G401 (cell line): ENCODE measurements at regions not wholly inside any gene's neighbourhood (a gene's known extent, or its start where the extent isn't known, plus 50 kb on each side); places are given as distances from the start of the nearest gene placed in this dataset.
"Not testable (repeated sequence)": the region's sequence is repeated elsewhere in the genome, so short reads cannot be mapped to it uniquely, and the experiment has no call there.

Experiments
- DNase-seq: peaks from one replicate; pipeline ENCODE4 v3.0.0-alpha.2; 2015; ENCODE audit warnings: low spot score
- in situ Hi-C: cut with HindIII; loops from 2 replicates; pipeline ENCODE4 v1.10.0; 2016; ENCODE audit warnings: low sequenced_read_pairs, mixed read lengths

DNA sequence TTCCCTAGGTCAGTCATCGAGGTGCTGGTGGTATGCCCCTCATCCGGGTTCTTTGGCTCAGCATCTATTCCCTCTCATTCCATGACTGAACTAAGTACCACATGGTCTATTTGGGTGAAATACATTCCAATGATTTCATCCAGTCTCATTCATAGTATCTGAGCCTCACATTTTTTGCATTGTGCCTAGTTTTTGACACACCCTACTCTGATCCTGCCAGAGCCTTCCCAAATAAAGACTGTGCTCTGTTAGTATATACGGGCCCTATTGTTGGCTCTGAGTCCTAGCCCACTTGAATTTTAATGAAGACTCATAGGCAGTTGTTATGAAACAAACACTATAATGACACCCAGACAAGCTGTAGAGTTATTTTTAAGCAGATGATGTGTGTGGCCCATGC, 740.7 kb downstream of the CETN3 start:
- in situ Hi-C loops = no loop called here
- DNase-seq = no peak

DNA sequence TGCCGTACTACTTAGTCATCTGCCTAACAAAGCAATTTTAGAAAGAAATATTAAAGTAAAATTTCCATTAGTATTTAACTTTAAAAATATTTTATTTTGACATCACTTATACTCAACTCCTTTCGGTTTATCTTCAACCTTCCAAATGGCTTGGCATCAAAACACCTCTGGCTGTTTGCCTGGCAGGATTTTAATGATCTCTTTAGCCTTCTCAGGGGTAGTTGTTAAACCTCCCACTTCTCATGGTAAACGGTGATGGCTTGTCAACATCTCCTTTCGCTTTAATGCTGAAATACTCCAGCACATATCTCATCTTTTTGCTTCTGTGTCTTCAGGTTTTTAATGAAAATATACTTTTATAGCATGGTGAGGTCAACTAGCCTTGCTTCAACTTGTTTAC, 747.1 kb downstream of the CETN3 start:
- no peak for DNase-seq
- in situ Hi-C loops = no loop called here

DNA sequence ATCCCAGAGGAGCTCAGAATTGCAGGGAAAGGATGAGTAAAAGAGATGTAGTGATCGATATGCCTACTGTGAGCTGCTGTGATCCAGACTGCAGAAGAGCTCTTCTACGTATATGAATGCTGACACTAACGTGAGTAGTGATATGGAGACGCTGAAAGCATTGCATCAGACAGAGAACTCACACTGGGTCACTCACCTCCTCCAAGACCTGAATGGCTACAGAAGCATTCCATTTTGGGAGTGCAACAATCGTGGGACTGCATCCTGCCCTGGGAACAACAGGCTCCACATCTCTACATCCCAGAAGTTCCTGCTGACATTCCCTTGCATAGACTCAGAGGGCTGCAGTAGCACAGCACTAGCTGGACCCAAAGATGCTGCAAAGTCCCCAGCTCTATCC, 755.9 kb upstream of the MEF2C start:
- in situ Hi-C loops = no loop called here
- no peak for DNase-seq

DNA sequence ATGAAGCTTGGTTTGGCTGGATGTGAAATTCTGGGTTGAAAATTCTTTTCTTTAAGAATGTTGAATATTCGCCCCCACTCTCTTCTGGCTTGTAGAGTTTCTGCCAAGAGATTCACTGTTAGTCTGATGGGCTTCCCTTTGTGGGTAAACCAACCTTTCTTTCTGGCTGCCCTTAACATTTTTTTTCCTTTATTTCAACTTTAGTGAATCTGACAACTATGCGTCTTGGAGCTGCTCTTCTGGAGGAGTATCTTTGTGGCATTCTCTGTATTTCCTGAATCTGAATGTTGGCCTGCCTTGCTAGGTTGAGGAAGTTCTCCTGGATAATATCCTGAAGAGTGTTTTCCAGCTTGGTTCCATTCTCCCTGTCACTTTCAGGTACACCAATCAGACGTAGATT, 751.2 kb upstream of the MEF2C start:
- in situ Hi-C loops, DNase-seq: not testable (repeated sequence)

DNA sequence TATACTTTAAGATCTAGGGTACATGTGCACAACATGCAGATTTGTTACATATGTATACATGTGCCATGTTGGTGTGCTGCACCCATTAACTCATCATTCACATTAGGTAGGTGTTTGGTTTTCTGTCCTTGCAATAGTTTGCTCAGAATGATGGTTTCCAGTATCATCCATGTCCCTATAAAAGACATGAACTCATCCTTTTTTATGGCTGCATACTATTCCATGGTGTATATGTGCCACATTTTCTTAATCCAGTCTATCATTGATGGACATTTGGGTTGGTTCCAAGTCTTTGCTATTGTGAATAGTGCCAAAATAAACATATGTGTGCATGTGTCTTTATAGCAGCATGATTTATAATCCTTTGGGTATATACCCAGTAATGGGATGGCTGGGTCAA, 747.1 kb upstream of the MEF2C start:
- in situ Hi-C loops = not testable (repeated sequence)

DNA sequence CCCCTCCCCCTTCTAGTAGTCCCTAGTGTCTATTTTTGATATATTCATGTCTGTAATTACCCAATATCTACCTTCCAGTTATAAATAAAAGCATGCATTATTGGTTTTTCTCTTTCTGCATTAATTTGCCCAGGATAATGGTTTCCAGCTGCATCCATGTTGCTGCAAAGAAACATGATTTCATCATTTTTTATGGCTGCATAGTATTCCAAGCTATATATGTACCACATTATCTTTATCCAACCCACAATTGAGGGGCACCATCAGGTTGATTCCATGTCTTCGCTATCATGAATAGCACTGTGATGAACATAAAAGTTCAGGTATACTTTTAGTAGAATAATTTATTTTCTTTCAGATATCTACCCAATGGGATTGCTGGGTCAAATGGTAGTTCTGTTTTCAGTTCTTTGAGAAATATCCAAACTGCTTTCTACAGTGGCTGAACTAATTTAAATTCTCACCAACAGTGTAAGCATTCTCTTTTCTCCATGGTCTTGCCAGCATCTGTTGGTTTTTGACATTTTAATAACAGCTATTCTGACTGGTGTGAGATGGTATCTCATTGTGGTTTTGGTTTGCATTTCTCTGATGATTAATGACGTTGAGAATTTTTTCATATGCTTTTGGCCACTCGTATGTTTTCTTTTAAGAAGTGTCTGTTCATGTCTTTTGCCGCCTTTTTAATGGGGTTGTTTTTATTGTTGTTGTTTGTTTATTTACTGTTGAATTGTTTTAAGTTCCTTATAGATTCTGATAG, 746.1 kb upstream of the MEF2C start:
- no peak for DNase-seq
- in situ Hi-C loops = no loop called here

More for the DNA sequence above, 747.1 kb upstream of the MEF2C start:
- DNase-seq = not testable (repeated sequence)

DNA sequence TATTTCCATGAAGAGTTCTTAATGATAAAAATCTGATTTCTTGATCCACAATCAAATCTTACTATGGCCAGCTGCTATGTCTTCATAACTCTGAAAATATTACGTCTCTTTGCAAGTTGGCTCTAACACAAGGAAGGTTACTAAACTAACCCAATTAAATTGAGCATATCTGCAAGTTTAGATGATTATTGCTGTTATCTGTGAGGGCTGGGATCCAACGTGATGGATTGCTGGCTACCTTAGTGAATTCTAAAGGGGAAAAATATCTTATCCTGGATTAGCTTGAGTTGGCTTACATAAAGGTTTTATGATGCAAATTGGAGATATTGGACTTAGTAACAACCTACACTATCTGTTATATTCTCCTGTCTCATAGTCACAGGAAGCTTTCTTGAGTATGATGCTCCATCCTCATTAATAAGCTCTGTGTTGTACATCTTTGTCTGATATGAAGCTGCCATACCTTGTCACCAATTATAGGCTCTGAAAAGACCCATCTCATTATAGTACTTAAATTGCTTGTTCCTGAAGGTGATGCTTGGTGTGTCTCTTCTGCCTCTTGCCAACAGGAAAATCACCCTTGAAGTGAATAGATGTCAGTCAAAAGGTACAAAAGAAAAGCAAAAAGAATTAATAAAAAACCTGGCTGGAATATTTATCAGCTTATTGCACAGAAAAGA, 733.0 kb upstream of the MEF2C start:
- in situ Hi-C loops = no loop called here
- no peak for DNase-seq

DNA sequence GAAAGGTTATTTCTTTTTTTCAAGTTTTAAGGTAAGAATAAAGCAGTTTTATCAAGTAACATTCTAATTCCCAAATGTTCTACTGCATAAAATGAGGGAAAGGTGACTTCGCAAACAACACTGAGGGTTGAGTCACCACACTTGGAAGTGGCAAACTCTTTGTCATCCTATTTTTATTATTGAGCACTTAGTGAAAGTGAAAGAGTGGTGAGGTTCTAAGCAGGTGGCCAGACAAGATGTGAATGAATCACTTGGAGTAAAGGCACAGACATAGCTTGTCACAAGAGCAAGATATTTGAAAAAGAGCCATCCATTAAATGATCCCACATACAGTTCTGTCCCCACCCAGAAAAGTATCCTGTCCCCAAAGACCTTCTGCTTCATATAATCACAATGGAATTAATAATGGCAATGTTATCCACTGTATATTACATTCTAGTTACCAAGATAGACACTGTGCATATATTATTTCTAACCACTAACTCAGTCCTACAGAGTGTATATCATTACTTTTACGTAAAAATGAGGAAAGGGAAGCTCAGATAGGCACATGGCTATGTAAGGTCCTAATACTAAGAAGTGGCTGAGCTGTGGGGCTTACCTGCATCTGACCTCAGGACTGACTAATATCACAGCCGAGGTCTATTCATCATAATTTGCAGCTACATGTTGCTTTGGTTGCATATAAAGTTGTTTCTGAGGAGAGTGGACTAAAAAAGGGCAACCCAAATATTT, 730.4 kb upstream of the MEF2C start:
- in situ Hi-C loops = no loop called here
- DNase-seq = no peak

DNA sequence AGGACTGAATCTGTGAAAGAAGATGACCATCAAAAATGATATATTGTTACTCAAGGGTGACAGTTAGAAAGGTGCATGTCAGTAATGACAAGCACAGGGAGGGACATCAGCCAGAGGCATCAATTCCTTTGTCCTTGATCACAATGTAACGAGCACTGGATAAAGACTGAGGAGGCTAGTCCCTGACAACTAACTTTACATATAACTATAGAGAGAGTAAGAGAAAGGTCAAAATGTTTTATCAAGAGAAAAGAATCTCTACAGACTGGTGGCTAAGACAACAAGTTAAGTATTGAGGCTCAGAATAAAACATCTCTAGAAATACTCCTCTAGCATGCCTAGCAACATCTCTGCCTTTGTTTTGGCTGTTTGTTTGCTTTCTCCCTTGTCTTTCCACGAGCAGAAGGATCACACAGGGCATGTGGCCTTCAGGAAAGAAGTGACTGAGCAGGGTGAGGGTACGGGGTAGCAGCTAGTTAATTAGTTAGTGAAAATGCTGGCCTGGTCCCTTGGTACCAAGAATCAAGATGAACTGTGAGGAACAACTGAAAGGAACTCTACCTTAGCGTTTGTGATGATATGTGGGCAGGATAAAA, 724.1 kb upstream of the MEF2C start:
- in situ Hi-C loops = no loop called here
- DNase-seq = no peak

DNA sequence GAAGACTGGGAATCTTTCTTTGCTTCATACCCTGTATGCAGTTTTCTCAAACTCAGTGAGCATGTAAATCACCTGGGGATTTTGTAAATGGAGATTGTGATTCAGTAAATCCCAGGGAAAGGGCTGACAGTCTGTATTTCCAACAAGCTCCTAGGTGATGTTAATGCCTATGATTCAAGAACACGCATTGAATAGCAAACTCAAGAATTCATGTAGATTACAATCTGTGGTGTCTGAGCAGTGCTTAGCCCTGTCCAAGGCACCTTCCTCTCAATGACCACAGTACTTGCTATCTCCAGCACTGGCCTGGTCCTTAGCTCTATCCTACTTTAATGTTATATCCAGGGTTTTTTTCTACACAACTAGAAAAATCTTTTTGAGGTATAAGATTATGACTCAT, 721.4 kb upstream of the MEF2C start:
- DNase-seq = no peak

DNA sequence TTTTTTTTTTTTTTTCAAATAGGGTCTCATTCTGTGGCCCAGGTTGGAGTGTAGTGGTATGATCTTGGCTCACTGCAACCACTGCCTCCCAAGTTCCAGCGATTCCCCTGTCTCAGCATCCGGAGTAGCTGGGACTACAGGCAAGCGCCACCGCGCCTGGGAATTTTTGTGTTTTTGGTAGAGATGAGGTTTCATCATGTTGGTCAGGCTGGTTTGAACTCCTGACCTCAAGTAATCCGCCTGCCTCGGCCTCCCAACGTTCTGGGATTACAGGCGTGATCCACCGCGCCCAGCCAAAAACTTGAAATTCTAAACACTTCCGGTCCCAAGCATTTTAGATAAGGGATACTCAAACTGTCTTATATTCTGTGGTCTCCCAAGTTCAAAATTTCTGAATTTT, 718.9 kb upstream of the MEF2C start:
- in situ Hi-C loops = no loop called here
- no peak for DNase-seq

More for the DNA sequence above, 721.4 kb upstream of the MEF2C start:
- in situ Hi-C loops = no loop called here

DNA sequence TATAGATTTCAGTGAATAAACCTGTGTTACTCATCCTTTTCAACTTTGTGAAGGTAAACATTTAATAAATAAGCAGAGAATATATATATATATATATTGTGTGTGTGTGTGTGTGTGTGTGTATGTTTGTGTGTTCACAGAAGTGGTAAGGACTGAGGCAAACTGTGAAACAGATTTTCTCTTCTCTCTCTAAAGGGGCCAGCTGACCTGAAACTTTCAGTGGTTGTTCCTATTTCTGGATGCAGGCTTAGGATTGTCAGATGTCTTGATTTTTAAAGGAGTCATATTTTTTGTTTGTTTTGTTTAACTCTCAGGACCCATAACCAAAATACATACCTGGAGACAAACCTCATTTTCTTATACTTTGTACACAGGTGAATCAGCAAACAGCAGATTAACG, 714.9 kb upstream of the MEF2C start:
- DNase-seq = no peak
- in situ Hi-C loops = no loop called here

DNA sequence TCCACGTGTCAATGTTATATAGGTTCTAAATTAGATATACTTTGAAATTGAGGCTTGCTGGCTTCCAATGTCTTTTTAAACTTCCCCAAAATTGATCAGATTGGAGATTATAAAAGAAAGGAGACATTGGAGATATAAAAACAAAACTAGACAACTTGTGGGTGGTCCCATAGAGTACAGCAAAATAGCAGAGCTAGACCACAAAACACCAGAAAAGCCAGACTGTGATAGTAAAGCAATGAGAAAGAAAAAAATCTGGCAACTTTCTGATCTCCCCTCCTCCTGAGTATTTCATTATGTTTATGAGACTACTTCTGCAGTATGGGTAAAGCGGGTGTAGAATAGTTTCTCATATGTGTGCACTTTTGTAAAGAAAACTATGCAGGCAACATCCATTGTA, 713.8 kb upstream of the MEF2C start:
- in situ Hi-C loops = no loop called here
- DNase-seq = no peak

DNA sequence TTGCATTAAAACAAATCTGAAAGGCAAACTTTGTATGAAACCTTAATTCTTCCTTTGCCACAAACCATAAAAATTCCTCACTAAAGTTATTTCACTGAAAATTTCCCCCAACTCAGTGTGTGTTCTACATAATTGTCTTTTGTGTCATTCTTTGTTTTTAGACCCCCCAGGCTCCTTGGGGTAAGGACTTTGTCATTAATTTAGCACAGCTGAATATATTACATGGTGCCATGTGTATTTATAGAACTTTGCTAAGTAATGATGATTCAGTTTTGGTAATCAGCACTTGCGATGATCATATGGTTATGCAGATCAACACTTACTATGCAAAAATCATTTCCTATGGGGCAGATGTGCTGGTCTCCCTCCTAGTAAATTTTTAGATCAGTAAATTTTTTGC, 712.1 kb upstream of the MEF2C start:
- DNase-seq = no peak
- in situ Hi-C loops = no loop called here

DNA sequence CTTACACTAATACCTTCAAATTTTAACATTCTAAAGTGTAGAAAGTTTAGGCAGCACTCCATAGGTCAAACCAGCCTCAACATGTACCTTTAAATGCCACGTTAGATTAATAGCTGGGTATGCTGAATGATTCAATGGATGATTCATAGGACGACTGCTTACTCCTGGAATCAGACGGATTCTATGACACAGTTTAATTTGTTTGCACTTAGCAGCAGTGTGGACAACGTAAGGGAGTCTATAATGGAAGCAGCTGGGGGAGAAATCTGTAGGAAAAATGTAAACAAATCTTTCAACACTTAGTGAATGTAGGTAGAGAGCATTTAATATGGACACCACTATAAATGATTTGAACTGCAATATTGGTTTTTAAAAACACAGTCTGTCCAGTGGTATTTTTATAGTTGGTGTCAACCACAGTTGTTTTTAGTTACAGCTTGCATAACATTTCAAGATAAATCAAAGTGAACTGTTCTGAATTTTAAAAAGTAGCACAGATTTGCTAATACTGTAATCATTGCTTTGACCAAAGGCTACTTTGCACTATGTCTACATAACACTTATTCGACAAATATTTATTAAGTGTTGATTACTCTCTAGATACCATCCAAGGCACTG, 701.5 kb upstream of the MEF2C start:
- DNase-seq = no peak
- in situ Hi-C loops = no loop called here

DNA sequence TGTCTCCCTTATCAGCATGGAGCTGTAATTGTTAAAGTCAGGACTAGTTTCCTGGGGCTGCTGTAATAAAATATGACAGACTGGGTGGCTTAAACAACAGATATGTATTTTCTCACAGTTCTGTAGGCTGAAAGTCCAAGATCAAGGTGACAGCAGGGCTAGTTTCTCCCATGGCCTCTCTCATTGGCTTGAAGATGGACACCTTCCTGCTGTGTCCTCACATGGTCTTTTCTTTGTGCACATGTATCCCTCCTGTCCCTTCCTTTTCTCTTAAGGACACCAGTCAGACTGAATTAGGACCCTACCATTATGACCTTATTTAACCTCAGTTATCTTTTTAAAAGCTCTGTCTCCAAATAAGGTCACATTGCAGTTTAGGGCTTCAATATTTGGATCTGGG, 700.5 kb upstream of the MEF2C start:
- DNase-seq = no peak

DNA sequence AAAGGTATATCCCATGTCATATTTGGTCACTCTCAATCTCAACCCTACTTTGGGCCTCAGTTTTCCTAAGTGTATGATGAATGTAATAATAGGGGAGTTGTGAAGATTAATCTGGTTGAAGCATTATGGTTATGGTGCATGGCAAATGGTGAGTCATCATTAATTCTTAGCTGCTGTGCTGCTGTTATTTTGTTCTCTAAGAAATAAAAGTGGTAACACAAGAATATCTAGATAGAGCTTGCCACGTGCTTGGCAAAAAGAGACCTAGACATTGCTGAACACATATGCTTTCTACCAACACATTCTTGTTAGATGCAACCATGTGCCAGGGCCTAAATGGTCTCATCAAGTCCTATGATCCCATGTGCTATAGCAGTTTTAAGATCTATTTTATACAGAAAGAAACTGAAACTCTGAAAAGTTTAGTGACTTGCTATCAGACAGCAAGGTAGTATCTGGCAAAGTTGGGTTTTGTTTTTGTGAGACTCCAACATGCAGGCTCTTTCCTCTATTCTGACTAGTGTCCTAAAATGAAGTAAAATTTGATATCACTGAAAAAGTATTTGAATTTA, 699.9 kb upstream of the MEF2C start:
- in situ Hi-C loops = no loop called here
- no peak for DNase-seq

More for the DNA sequence above, 700.5 kb upstream of the MEF2C start:
- in situ Hi-C loops = no loop called here

DNA sequence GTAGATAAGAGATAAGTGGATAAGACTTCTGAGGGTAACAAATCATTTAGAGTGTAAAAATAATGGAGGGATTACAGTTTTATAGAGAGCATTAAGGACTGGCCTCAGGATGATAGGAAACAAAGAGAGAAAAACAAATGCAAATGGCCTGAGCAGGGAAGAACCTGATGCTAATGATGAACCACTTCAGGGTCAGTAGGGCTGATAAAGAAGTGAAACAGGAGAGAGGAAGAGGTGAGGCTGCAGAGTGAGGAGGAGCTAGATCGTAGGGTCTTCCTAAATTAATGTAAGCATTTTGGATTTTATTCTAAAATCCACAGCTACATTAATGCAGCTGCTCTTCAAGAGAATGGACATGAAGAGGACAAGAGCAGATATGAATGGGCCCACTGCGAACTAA, 698.0 kb upstream of the MEF2C start:
- in situ Hi-C loops = no loop called here

DNA sequence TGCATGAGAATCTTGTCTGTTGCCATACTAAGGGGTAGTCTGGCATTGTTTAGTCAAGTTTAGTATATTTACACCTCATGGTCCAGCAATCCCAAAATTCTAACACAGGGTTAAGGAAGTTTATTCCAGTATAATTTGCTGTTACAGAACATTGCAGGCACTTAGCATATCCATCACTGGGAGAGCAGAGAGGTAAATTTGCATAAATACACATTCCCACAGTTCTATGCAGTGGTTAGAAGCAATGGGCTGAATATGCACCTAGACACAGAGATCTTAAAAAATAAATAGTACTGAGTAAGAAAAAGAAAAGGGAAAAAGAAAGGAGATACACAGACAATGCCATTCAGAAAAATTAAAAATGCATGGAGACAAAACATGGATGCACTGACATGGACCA, 692.3 kb upstream of the MEF2C start:
- DNase-seq = no peak
- in situ Hi-C loops = no loop called here

More for the DNA sequence above, 698.0 kb upstream of the MEF2C start:
- DNase-seq = no peak
